ENCODE measurements at regions not wholly inside any gene's neighbourhood (a gene's known extent, or its start where the extent isn't known, plus 50 kb on each side); places are given as distances from the start of the nearest gene placed in this dataset.

GRCh38 chr13:61149331-61149730 lies 266.3 kb downstream of the PCDH20 start:
- TF ChIP-seq, protein P1, sequence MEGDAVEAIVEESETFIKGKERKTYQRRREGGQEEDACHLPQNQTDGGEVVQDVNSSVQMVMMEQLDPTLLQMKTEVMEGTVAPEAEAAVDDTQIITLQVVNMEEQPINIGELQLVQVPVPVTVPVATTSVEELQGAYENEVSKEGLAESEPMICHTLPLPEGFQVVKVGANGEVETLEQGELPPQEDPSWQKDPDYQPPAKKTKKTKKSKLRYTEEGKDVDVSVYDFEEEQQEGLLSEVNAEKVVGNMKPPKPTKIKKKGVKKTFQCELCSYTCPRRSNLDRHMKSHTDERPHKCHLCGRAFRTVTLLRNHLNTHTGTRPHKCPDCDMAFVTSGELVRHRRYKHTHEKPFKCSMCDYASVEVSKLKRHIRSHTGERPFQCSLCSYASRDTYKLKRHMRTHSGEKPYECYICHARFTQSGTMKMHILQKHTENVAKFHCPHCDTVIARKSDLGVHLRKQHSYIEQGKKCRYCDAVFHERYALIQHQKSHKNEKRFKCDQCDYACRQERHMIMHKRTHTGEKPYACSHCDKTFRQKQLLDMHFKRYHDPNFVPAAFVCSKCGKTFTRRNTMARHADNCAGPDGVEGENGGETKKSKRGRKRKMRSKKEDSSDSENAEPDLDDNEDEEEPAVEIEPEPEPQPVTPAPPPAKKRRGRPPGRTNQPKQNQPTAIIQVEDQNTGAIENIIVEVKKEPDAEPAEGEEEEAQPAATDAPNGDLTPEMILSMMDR (IDR thresholded peaks at IDR 0.05; ENCODE audit: low read depth, low read length, poor library complexity, severe bottlenecking), result no peak
- TF ChIP-seq EZH2phosphoT487 (IDR thresholded peaks at IDR 0.05; ENCODE audit: borderline replicate concordance, low read length), result no peak

Measured in DOHH2 (cell line).